AG20443 (cell line): ENCODE measurements at regions not wholly inside any gene's neighbourhood (a gene's known extent, or its start where the extent isn't known, plus 50 kb on each side); places are given as distances from the start of the nearest gene placed in this dataset.
"Not testable (repeated sequence)": the region's sequence is repeated elsewhere in the genome, so short reads cannot be mapped to it uniquely, and the experiment has no call there.

Experiments
- DNase-seq: peaks from one replicate; pipeline ENCODE4 v3.0.0; 2012; ENCODE audit warnings: low spot score, mixed read lengths

DNA sequence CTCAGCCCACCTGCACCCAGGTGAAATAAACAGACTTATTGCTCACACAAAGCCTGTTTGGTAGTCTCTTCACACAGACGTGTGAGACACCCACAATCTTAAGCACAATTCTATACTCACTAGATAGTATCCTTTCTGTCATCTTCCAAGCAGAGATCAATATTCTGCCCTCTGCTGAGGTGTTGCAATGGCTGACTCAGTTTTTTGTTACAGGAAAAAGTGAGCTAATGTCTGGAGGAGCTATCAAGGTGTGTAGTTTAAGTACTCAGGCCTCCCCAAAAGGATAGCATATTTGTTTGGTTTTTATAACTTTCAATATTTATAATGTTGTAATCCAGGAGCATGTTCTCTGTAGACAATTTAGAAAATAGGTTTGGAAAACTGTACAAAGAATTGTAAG is 775.2 kb upstream of the POU3F4 start:
- no peak for DNase-seq

DNA sequence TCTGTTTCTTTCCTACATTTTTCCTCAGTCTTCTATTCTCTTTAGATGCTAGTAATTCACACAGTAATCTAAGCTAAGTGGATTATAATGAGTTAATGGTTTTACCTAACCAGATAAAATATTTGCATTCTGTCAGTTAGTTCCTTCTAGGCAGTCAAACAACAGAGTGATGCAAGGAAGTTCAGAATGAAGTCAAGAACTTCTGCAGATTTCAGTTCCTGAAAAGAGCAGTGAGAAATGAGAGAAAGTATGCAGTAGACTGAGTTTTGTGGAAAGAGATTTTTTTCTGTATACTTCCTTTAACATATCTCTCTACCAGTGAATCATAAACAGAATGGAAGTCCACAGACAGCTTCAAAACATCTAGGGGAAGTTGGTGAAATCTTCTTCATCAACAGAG is 774.0 kb upstream of the POU3F4 start:
- DNase-seq, result no peak

DNA sequence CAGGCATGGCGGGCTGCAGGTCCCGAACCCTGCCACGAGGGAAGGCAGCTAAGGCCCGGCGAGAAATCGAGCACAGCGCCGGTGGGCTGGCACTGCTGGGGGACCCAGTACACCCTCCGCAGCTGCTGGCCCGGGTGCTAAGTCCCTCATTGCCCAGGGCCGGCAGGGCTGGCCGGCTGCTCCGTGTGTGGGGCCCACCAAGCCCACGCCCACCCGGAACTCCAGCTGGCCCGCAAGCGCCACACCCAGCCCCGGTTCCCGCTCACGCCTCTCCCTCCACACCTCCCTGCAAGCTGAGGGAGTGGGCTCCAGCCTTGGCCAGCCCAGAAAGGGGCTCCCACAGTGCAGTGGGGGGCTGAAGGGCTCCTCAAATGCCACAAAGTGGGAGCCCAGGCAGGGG is 769.8 kb upstream of the POU3F4 start:
- DNase-seq, result not testable (repeated sequence)

DNA sequence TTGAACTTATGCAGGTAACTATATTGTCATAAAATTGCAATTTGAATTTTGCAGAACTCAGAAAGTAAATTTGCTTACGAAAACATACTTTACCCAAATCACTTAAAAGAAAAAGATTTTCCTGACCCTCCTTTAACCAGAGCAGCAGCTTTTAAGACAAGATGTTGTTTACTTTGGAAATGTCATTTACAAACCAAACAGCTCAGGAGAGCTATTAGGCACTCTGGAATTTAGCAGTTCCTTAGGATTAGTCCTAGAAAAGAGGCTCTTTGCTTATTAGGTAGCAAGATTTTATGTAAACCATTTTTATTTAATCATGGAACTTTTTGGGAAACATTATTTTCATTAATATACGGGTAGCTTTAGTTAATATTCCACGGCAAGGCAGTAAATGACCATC is 765.7 kb upstream of the POU3F4 start:
- DNase-seq, result no peak

DNA sequence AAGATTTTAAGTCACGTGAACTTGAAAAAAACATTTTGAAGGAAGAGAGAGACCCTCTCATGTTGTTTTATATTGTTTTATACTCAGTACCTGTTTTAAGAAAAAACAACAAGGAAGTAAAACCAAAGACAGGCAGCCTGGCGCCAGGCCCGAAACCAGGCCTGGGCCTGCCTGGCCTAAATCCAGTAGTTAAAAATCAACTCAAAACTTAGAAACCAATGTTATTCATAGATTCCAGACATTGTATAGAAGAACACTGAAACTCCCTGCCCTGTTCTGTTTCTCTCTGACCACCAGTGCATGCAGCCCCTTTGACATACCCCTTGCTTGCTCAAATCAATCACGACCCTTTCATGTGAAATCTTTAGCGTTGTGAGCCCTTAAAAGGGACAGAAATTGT is 762.4 kb upstream of the POU3F4 start:
- DNase-seq, result not testable (repeated sequence)

DNA sequence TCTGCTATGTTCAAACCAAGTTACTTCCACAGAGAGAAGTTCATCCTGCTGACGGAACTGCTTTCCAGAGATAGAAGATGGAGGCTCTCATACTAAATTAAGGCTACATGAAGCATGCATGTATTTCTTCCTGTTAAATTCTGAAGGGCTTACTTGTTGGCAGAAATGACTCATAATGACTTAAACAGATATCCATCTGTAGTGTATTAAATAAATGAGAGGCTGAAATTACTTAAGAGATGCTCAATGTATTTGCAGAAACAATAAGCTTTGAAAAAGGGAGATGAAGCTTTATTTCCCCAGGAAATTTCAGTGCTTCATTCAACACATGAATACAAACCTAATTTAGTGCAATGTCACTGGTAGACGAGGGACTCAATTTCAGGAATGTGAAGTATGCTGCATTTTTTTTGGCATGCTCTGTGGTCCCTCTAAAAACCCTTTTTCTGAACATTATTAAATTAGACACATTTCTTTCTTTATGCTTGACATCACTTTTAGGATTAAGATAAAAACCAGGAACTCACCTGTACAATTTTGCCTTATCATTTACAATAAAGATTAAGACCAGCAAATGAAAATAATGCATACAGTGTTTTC is 759.1 kb upstream of the POU3F4 start:
- no peak for DNase-seq

DNA sequence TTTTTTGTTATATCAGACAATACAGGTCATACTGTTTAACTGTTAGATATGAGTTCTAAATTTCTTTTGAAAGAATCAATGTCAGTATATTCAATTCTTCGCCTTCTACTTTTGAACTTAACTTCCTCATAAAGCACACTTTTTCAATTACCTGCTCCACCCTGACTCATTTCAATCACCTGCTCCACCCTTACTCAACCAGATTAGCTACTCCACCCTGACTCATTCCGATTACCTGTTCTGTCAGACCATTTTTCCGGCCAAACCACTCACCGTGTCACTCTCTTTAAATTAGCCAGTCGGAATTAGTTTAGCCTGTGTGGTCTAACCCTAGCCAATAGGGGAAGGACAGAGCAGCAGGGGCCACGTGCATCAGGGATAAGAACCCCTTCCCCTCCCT is 751.8 kb upstream of the POU3F4 start:
- no peak for DNase-seq

DNA sequence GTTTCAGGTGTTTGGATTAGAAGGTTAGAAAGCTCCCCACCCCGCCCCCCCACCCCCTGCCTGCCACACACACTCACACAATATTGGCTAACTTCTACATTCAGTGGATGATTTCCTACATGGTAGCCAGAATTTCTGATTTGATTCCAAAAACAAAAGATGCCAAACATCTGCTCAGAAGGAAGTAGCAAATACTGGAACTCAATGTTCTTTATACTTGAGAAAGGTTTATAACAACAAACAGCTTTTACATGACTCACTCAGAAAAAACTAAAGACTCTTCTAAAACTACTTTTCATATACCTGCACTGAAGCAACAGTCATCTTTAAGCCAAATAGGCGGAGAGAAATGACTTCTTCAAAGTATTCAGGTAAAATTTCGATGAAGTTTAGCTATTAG is 750.5 kb upstream of the POU3F4 start:
- DNase-seq, result no peak

DNA sequence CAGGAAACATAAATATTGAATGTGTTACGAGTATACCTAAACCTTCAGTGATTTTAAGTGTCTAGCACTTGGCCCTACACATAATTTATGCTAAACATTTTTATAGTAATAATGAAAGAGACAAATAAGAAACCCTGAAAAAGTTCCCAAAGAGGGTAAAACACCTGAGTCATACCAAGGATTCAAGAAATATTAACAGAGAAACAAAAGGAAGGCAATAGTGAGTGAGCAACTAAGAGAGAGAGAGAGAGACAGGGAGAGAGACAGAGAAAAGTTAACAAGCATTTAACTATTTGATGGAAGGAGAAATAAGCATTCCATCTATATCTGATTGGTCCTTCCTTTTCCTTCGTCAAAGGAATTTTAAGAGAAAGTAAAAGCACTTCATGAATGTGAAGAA is 743.6 kb upstream of the POU3F4 start:
- DNase-seq, result no peak

DNA sequence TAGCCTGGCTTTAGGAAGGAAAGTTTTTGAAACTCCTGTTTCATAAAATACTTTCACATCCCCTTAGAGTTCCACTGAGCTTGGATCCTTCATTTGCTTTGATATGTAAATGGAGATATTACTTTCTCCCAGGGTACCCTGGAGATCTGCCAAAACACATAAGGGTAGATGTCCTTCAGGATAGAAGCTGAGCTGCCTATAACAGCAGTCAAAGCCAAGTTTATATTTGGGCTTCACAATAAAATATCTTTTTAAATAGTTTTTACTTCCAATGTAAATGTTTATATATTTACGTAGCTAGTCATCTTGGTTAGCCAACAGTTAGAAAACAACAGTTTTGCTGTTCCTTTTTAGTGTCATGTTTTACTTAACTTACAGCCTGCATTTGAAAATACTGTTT is 742.3 kb upstream of the POU3F4 start:
- no peak for DNase-seq

DNA sequence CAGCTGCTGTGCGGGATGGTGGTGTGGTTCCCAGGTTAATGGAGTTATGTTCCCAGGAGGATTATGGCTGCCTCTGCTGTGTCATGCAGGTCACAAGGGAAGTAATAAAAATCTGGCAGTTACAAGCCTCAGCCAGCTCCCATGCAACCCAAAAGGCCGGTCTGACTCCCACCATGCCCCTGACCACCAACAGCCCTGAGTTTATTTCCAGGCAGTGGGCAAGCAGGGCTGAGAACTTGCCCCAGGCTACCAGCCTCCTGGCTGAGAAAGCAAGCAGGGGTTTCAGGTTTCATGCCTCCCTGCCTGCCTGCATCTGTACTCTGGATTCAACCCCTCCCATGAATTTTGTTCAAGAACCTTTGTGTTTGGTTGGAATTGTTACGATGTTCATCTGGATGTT is 732.7 kb upstream of the POU3F4 start:
- DNase-seq, result no peak

DNA sequence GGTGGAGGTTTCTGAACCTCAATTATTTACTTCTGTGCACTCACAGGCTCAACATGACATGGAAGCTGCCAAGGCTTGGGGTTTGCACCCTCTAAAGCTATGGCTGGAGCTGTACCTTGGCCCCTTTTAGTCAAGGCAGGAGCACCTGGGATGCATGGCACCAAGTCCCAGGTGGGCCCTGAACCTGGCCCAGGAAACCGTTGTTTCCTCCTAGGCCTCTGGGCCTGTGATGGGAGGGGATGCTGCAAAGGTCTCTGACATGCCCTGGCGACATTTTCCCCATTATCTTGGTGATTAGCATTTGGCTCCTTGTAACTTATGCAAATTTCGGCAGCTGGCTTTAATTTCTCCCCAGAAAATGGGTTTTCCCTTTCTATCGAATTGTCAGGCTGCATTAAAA is 726.1 kb upstream of the POU3F4 start:
- DNase-seq, result no peak

DNA sequence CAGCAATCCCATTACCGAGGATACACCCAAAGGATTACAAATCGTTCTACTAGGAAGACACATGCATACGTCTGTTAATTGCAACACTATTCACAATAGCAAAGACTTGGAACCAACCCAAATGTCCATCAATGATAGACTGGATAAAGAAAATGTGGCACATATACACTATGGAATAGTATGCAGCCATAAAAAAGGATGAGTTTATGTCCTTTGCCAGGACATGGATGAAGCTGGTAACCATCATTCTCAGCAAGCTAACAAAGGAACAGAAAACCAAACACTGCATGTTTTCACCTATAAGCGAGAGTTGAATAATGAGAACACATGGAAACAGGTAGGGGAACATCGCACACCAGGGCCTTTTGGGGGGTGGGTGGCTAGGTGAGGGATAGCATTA is 695.2 kb upstream of the POU3F4 start:
- DNase-seq, result not testable (repeated sequence)

DNA sequence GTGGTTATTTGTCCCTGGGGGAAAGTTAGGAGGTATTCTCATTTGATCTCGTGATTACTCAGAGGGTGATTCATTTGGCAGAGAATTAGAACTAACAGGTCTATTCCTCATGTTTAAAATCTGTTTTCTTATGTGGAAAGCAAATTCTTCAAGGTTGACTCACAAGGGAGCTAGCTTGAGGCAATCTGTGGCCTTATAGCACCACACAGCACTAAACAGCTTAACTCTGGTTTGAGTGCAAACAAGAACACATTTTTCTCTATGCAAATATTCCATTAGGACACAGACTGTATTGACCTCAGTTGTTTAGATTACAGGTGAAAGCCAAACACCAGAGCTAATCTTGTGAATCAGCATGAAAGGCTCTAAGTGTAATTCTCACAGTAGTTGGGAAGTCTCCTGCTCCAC is 694.4 kb upstream of the POU3F4 start:
- peak; percentile 2 for DNase-seq

DNA sequence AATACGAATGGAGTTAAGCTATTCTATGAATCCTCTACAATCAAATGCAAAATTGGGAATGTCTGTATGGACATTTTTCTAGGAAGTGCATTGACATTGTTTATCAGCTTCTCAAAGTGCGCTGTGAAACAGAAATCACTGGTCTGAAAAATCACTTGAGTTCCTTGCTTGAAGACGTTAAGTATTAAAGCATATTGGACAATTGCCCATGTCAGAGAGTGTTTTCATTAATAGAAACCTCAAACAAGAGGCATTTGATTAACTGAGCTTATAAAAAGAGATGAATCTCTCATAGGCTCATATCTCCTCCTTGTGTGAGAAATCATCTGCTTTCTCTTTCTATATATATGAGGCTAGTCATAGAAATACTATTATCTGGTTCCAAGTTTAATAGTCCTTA is 692.1 kb upstream of the POU3F4 start:
- no peak for DNase-seq

DNA sequence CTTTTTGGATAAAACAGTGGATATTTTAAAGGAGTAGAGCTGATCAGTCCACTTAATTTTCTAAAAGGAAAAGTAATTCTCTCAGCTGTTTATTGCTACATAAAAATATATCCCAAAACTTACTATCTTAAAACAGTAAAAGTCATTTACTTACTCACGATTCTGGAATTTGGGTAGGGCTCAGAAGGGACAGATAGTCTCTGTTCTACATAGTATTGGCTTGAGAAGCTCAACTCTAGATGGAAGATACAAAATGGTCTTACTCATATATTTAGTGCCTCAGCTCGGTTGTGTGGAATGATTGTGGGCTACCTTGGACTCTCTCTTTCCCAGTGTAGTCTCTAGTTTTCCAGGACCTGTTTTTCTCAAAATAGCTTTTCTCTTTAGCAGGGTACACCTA is 691.5 kb upstream of the POU3F4 start:
- DNase-seq, result no peak

DNA sequence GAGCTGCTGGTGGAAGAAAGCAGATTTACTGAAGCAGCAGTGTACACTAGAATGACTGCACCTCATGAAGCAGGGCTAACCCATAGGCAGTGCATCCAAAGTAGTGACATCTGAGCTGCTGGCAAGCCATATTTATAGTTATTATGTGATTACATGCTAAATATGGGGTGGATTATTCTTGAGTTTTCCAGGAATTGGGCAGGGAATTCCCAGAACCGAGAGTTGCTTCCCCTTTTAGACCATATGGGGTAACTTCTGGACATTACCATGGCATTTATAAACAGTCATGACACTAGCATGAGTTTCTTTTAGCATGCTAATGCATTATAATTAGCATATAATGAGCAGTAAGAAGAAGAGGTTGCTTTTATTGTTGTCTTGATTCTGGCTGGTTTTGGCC is 665.8 kb upstream of the POU3F4 start:
- DNase-seq, result no peak

DNA sequence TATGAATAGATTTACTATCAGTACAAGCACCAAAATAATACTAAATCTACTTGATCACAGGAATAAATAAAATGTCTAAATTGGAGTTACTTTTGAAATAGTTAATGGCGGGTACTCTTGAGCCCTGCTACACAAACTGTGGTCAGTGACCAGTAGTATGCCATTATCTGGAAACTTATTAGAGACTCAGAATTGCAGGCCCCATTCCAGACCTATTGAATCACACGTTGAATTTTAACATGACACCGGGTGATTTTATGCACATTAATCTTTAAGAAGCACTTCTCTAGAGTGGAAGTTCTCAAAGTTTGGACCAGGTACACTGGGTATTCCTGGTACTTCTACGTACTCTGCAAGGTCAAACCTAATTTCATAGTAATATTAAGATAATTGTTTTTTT is 660.0 kb upstream of the POU3F4 start:
- DNase-seq, result no peak
